ENCODE measurements at regions not wholly inside any gene's neighbourhood (a gene's known extent, or its start where the extent isn't known, plus 50 kb on each side); places are given as distances from the start of the nearest gene placed in this dataset.

GRCh38 chr3:163166197-163166596 lies 1669.6 kb downstream of the OTOL1 start:
- Histone ChIP-seq H3K18ac (ENCODE audit: insufficient read length, low read depth, low read length) (no peak overlapping the region), H3K23ac (ENCODE audit: insufficient read length, low read depth, low read length) (no peak overlapping the region), H4K8ac (replicated peaks; ENCODE audit: insufficient read length, low read depth, low read length) (no peak overlapping the region), H3K56ac (ENCODE audit: insufficient read length, low read depth, low read length) (no peak overlapping the region), H4K20me1 (ENCODE audit: control insufficient read depth, insufficient read depth, insufficient read length) (no peaks in the 10 kb centered on the region), H2BK15ac (ENCODE audit: low read depth, low read length) (no peak overlapping the region), H3T11ph (ENCODE audit: low read length) (no peak overlapping the region), H3K14ac (ENCODE audit: insufficient read depth, low read length) (no peak overlapping the region), H2BK5ac (ENCODE audit: insufficient read length, low read length) (no peak overlapping the region), H3K27me3 (ENCODE audit: insufficient read depth, low read length) (no peaks in the 10 kb centered on the region), H2BK12ac (ENCODE audit: insufficient read length, low read depth, low read length) (no peak overlapping the region), H3K9me3 (ENCODE audit: control insufficient read depth, low read depth, low read length) (no peaks in the 10 kb centered on the region), H3K27ac (ENCODE audit: insufficient read length, low read depth, low read length) (no peak overlapping the region), H2BK20ac (ENCODE audit: low read depth, low read length, poor library complexity, severe bottlenecking) (no peak overlapping the region), H4K91ac (ENCODE audit: insufficient read length, low read depth, low read length) (no peak overlapping the region), H3K23me2 (ENCODE audit: insufficient read length, low read depth, low read length, poor library complexity, severe bottlenecking) (no peaks in the 10 kb centered on the region), H3K79me1 (ENCODE audit: insufficient read depth, low read depth, low read length, poor library complexity, severe bottlenecking) (no peaks in the 10 kb centered on the region), H3K79me2 (ENCODE audit: insufficient read depth, low read length) (no peaks in the 10 kb centered on the region), H3K4me1 (ENCODE audit: insufficient read depth, low read length) (no peaks in the 10 kb centered on the region), H3K4ac (ENCODE audit: low read depth, low read length) (no peak overlapping the region), H3K9ac (ENCODE audit: extremely low read depth, insufficient read length, low read length) (no peak overlapping the region), H2AFZ (ENCODE audit: low read length) (no peak overlapping the region), H2AK5ac (ENCODE audit: insufficient read length, low read length) (no peak overlapping the region), H3K4me2 (ENCODE audit: insufficient read depth, insufficient read length, low read length) (no peak overlapping the region), H4K5ac (ENCODE audit: insufficient read length, low read depth, low read length) (no peak overlapping the region), H2BK120ac (ENCODE audit: low read depth, low read length, poor library complexity, severe bottlenecking) (no peak overlapping the region)
- TF ChIP-seq, protein P1, sequence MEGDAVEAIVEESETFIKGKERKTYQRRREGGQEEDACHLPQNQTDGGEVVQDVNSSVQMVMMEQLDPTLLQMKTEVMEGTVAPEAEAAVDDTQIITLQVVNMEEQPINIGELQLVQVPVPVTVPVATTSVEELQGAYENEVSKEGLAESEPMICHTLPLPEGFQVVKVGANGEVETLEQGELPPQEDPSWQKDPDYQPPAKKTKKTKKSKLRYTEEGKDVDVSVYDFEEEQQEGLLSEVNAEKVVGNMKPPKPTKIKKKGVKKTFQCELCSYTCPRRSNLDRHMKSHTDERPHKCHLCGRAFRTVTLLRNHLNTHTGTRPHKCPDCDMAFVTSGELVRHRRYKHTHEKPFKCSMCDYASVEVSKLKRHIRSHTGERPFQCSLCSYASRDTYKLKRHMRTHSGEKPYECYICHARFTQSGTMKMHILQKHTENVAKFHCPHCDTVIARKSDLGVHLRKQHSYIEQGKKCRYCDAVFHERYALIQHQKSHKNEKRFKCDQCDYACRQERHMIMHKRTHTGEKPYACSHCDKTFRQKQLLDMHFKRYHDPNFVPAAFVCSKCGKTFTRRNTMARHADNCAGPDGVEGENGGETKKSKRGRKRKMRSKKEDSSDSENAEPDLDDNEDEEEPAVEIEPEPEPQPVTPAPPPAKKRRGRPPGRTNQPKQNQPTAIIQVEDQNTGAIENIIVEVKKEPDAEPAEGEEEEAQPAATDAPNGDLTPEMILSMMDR (conservative IDR thresholded peaks at IDR 0.05), result no peak
- Mint-ChIP-seq H3K9me3 (peaks cover 10 to 17% of the 10 kb centered on the region in 2 experiments), H3K27ac (no peak overlapping the region), H3K27me3 (ENCODE audit: low read depth) (no peaks in the 10 kb centered on the region), H3K4me1 (no peaks in the 10 kb centered on the region), H3K4me3 (no peak overlapping the region), H3K36me3 (ENCODE audit: insufficient read depth in 1 of 3, low read depth in 3 of 3) (peaks cover 0 to 10% (median 1%) of the 10 kb centered on the region in 3 experiments; a peak in 3 of 7 replicates)
- no peak for DNase-seq
- WGBS (ENCODE audit: extremely low coverage, insufficient read length, low lambda C conversion rate), result no CpG with 5 or more reads among the region's 1 CpG
